NCI-H510A treated with DMSO at 0.1 percent for 48 hours (cell line): ENCODE measurements at regions not wholly inside any gene's neighbourhood (a gene's known extent, or its start where the extent isn't known, plus 50 kb on each side); places are given as distances from the start of the nearest gene placed in this dataset.
A peak's percentile ranks its signal among the peaks of the same experiment; 100 is the strongest.

ENCODE experiments used
- DNase-seq: peaks from one replicate; lab custom pipeline; 2025; lab: John Stamatoyannopoulos, UW

DNA sequence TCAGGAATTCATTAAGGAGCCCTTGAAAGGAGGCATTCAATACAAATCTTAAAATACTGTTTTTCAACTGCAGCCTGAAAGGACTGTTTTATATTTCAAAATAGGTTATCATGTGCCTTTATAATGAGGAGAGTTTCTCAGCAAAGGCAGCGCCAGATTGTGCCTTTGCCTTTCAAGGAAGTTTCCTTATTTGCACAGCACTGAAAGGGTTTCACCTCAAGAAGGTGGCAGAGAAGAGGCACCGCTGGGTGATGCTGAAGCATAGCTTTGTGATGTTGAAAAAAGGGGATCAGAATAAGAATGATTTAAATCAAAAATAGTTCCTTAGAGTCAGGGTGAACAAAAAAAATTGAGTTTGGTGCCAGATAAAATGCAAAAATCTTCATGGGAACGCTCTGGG lies 601.0 kb upstream of the KIRREL3 start:
- no peak for DNase-seq

DNA sequence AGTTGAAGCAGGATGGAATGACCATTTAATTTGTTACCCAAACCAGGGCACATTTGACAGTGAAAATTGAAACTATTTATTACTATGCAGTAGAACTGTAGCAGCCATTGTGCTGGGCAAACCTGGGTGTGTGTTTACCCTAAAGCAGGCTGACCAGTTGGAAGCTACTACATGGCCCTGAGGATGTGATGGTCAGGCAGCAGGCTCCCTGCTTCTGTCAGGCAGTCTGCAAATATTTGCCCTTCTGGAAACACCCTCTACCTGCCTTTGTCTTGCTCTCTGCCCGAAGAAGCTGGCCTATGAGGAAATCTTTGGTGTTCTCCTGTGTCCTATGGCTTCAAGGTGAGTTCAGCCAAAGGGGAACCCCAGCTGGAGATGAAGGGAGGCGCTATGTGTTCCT lies 600.1 kb upstream of the KIRREL3 start:
- no peak for DNase-seq

DNA sequence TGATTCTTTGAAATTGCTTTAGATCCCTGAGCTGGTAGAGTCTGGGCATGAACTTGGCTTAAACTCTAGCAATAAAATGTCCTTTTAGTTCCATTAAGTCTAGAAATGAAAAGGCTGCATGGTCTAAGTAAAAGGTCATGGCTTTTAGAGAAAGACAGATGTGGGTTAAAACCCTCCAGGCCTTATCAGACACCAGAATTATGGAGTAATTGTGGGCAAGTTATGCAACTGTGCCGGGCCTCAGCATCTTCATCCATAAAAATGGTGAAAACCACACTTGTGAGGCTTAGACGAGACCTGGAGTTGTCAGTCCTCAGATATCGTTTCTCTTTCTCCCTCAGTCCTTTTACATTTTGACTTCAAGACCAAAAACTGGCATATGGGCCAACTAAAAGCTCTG lies 597.9 kb upstream of the KIRREL3 start:
- DNase-seq = no peak

DNA sequence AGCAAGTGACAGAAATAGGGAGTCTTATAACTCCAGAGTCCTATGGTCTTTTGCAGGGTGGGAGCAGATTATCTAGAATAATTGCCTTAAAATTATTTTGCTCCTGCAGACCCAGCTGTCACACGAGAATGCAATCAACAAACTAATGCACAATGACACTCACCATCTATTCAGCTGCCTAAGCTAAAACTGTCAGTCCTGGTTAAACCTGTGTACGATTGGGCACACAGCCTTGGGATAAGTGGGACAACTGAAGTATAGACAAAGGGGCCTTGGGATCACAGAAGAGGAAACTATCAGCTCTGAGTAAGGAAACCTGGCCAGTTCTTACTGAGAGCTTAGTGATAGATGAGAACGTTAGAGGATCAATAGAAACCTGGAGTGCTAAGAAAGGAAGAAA lies 595.9 kb upstream of the KIRREL3 start:
- no peak for DNase-seq

DNA sequence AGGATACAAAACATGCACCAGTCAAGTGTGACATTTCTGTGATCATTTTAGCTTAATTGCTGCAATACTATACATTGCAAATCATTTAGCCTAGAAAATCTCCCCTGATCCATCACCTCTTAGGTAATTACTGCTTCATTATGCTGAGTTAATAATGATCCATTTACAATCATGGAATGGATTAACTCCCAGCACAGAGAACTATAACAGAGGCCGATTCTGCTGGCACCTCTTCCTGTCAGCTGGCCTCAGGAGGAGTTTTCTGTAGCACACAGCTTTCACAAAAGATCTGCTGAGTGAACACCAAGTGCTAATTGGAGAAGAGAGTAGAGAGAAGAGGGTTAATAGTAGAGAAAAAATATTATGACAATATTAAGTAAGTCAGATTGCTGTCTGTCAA lies 591.8 kb upstream of the KIRREL3 start:
- DNase-seq = no peak

DNA sequence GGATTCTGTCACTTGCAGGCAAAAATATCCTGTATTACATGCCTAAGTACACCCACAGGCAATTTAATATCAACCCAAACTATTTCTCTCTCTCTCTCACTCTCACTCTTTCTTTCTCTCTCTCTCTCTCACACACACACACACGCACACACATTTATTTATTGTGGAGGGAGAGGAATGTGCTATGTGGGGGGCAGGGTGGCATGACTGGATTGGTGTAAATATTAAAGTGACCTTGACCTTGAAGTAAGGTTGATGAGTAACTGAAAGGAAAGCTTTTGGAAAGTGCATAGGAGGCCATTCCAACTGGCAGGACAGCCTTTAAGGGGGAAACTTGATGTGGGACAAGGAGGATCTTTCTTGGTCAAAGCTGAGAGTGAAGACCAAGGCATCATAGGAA lies 589.7 kb upstream of the KIRREL3 start:
- DNase-seq = no peak

DNA sequence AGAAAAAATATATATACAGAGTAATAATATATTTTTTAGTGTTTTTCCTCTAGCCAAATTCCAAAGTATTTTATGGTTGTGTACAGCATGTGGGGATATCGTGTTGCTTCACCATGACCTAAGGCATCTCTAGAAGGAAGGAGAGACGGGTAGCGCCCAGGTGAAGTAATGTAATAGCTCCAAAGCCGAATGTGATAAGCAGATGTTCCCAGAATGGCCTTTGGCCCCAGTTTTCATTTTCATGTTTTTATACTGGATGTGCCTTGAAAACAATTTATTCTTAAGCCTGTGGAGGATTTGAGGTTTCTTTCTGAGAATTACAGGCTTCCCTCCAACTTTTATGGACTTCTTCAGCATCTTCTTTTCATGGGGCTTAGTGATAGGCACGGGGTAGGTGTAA lies 587.9 kb upstream of the KIRREL3 start:
- no peak for DNase-seq

DNA sequence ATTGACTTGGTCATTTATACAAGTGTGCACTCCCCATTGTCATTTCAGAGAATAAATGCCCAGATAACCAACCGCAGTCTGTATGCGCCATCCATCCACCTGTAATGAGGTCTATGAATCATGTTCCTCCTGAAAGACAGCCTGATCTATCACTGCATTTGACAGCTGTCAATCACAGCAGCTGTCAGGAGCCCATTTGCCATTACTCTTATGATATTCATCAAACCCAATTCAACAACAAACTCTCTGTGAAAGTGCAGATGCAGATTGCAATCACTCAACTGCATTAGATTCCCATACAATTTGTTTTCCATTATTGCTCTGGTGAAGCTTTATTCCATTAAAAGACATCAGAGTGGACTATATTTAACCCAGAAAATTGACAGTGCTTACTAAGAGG lies 586.9 kb upstream of the KIRREL3 start:
- no peak for DNase-seq

DNA sequence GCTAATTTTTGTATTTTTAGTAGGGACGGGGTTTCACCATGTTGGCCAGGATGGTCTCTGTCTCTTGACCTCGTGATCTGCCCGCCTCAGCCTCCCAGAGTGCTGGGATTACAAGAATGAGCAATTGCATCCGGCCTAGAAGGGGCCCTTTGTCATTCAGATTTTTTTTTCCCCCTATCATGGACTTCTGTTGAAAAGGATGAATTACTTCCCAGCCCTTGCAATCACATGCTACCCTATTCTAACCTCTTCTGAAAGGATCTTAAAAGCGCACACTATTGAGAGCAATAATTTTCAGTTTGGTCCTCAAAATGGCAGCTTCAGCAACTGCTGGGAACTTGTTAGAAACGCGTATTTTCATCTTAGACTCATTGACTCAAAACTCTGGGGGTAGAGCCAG lies 575.6 kb upstream of the KIRREL3 start:
- no peak for DNase-seq

DNA sequence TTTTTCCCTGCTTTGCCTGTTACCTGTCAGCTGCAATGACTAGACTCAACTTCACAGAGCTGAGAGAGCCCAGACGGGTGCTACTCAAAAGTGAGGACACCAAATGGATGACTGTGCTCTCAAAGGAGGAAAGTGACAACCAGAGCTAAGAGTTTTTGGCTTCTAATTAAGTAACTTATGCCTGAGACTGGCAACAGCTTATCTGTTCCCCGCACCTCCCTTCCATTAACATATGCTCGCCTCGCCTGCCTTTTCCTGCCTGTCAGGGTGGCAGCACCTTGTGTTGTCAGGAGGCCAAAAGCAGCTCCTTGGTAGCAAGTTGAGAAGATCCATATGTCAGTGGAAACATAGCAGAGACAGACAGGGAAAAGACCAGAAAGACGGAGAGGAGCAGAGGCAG lies 573.9 kb upstream of the KIRREL3 start:
- no peak for DNase-seq

DNA sequence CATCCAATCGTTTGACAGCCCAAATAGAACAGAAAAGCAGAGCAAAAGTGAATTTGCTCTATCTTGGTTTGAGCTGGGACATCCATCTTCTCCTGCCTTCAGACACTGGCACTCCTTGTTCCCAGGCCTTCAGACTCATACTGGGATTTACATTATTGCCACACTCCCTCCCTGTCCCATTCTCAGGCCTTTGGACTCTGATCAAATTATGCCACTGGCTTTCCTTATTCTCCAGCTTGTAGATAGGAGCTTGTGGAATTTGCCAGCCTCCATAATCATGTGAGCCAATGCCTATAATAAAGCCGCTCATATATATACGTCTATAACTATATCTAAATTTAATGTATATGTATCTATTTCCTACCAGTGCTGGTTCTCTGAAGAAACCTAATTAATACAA lies 568.3 kb upstream of the KIRREL3 start:
- DNase-seq = no peak

DNA sequence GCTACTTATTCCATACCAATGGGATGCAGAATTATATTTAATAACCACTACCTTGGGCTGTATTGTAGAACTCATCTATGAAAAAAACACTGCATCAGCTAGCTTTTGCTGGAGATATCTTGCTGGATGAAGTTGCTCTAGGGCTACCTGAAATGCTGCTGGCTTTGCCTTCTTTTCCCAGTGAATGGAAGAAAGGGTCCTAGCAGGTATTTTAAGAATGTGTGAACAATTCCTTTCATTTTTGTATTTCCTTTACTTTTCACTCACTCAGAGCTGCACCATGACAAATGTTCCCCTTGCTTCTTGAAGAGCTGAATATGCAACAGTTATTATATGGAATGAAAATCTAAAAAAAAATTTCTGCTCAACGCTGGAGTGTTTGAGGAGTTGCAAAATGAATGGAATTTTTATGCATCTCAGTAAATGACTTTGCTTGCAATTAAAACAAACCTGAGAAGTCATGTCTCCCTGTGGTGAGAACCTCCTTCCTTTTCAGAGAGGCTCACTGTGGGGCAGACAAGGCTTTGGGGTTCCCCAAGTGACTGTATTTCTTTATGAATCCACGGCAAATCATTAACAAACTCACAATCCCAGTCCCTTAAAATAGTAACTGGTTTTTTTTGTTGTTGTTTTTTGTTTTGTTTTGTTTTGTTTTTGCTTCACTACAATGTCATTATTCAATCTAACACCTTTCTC lies 566.8 kb upstream of the KIRREL3 start:
- DNase-seq = no peak

DNA sequence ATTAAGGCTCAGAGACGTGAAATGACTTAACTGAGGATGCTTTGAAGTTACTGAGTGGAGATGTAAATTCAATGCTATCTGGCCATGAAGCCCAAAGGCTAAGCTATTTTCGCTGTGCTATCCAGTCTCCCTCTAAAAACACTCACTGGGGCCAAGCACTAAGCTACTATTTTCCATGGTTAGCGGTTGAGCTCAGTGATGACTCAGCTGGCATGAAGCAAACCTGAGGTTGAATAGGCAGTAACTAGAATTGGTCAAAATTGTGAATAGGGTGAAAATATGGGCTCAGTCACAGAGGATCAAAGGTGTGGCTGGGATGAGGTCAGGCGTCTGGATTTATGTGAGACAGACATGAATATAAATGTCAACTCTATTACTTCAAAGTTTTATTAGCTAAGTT lies 564.2 kb upstream of the KIRREL3 start:
- no peak for DNase-seq

DNA sequence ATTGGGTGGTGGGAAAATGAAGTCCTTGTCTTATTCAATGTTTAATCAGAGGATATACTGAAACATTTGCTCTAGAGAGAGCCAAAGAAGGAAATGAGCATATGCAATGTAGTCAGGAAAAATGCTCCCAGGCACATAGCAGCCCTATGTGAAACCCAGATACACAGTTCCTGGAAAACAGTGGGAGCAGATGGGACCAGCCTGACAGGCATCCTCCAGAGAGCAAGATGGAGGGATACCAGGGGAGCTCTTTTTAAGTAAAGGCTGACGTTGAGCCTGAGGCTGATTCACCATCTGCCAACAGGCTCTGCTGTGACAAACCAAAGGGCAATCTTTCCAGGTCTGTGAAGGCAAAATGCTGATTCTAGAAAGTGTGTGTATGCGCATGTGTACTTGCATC lies 559.4 kb upstream of the KIRREL3 start:
- no peak for DNase-seq

DNA sequence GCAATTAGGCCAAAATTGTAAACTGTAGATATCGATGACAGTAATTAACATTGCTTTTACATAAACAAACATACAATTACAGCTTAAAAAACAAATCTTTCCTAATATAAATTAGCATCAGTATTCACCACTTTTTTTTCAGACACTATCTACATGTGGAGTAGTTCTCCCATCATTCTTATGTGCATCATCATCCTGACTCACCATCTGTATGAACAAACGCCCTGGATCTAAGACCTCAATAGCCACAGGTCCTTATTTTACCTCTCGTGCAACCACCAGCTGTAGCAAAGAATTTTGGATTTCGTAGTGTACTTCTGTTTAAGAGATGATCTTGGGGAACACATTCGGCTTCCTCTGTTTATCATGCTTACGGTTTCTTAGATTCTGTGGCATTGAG lies 551.9 kb upstream of the KIRREL3 start:
- DNase-seq = no peak

DNA sequence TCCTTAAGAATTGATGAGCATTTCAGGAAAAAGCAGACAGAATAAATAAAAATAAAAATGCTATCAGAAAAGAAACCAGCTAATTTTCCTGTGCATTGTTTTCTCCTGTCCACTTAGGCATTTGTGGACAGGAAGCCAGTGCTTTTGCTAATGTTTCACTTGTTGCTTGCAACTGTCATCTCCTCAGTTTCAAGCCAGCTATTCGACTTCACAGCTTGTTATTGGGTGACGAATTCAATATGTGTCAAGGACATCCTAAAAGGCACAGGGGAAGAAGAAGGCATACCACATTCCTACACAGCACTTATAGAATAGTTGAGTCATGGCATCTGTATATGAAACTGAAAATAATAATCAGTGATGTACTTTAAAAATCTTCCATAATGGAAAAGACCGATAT lies 530.6 kb upstream of the KIRREL3 start:
- no peak for DNase-seq

DNA sequence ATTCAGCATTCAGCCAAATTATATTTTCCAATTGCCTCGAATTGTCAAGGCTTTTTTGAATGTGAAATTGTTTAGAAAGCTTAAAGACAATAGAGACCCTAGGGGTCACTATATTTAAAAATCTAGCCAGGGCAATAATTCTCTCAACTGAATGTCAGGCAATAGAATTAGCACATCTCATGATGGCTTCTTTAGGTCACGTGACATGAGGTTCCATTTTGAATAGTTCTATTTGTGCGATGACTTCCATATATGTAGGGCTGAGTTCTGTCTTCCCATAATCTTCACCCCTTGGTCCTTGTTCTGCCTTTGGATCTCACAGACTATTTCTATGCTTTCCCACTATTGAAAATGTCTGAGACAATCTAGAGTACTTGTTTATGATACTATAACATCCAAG lies 527.7 kb upstream of the KIRREL3 start:
- no peak for DNase-seq

DNA sequence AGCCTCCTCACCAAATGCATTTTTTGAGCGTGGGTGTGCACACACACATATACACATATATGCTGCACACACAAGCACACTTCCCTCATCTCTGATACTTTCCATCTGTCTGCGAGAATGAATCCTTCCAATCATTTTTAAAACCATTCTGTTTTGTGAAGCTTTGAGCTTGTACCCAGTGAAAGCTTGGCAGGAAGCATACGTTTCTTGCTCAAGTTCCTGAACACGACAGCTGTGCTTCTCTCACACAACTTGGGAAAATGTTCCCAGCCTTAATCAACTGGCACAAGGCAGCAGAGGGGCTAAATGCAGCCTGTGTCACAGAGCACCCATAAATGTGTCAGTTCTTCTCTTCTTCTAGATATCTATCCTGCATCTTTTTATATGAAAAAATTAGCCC lies 524.0 kb upstream of the KIRREL3 start:
- DNase-seq = no peak

DNA sequence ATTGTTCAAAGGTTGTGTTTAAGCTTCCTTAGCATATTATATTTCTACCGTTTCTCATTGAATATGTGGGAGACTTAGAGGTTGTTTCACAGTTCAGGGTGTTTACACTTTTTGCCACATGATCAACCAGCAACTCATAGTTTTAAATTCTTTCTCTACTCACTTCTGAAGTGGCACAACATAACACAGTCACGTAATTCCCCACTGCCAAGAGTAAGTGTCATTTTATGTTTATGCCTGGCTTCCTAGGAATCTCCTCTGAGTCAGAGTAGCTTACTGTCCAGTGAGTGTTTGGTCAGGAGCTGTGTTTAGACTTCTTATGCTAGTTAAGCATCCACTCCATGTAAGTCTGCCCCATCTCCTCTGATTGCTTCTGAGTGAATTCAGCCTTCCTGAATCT lies 520.8 kb upstream of the KIRREL3 start:
- no peak for DNase-seq

DNA sequence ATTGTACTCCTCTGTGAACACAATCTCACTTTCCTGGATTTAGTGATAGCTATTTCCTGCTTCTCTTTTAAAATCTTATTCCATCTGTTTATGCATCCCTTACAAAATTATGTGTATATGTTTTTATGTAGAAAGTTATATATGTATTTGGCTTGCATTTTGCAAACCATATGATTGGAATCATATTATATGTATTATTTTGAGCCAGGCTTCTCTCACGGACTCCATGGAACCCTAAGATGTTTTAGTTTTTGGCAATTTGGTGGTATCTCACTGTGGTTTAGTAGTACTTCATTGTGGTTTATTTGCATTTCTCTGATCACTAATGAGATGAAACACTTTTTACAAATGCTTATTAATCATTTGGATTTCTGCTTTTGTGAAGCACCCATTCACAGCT lies 507.3 kb upstream of the KIRREL3 start:
- DNase-seq = no peak

DNA sequence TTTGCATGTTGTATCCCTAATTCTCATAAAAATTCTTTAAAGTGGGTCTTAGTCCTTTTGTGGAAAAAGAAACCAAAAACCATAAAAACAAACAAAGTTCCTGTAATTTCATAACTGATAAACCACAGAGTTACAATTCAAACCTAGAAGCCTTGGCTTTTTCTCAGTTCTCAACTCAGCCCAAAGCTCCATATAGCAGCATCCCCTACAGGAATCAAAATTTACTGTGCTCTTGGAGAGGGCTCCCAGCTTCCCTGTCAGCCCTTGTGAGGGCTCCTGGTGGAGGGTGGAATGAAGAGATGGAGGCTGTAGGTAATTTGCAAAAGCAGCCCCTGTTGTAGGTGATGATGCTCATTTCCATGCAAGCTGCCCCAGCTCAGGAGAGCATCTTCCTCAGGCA lies 506.1 kb upstream of the KIRREL3 start:
- DNase-seq = no peak

DNA sequence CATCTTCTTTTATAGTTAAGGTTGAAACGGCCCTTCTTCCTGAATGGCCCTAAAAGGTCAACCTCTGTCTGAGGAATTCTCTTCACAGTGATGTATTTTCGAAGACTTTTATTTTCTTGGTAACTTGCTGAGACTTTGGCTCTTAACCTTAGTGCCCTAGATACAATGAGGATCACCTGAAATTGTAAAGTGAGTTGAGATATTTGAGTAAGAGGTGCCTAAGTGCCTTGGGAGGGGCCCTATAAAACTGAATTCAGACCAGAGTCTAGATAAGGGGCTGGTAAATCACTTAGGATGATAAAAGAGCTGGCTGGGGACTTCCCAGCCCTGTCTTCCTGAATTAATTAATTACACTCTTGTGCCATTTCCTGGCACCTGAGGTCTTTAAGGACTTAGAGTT lies 505.6 kb upstream of the KIRREL3 start:
- DNase-seq = peak; percentile 16

DNA sequence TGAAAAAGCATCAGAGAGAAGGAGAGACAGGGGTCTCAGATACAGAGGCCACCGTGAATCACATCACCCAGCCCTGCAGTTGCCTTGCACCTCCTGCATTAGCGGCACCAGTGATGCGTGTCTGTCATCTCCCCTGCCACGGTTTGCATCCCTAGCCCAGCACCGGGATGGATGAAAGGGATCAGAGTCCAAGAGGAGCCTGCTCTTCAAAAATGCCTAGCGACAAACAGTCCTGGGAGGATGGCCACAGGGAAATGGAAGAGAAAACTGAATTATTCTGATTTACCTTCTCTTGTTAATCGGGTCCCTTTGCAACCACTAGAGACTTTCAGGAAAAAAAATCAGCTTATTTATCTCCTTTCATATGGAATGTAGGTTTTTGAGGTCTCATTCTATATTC lies 495.6 kb upstream of the KIRREL3 start:
- DNase-seq = no peak

DNA sequence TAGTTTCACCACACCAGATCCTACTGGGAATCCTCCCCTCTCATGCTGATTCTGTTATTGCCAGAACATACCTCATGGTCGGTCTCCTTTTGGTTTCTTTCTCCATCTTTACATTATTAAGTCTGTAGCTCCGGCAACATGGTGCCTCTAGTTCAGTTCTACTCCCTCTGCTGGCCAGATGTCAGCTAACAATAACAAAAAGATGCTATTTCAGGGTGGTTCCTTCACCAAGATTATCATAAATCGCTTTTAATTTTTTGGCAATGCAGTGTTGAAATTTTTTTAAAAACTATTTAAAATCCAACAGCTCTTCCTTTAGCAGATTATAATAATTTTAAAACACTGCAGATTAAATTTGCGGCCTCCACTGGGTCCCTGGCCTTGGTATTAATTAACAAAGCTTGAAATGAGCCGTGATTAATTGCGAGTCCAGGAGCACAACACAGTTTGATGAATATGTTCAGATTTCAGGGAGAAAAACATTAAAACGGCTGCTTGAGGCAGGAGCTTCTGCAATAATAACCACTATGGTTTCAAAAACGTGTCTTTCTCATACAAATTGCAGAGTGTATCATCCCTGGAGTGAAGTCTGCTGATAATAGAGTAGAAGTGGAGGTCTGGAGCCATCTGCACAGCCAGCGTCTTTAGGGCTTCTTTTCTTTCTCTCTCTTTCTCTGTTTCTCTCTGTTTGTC lies 492.9 kb upstream of the KIRREL3 start:
- DNase-seq = peak; percentile 74
